MM.1S (cell line): ENCODE measurements at regions not wholly inside any gene's neighbourhood (a gene's known extent, or its start where the extent isn't known, plus 50 kb on each side); places are given as distances from the start of the nearest gene placed in this dataset.

Experiments used
- DNase-seq: peaks from one replicate; pipeline ENCODE4 v3.0.0-alpha.2; 2015
- H2AFZ ChIP-seq: fragments of 300-600 bp; sonication (generic); 2 replicates; pipeline ENCODE4 v1.6.0; 2016; ENCODE audit warnings: antibody characterized with exemption, low read length
- H3F3A ChIP-seq: fragments of 300-600 bp; sonication (generic); 2 replicates; pipeline ENCODE4 v1.6.1; 2016; ENCODE audit warnings: mild to moderate bottlenecking, antibody characterized with exemption, low read length, moderate library complexity, mixed read lengths; ENCODE audit not compliant: insufficient read depth
- H3K27ac ChIP-seq: fragments of 300-600 bp; sonication (generic); 2 replicates; pipeline ENCODE4 v1.5.1; 2016; ENCODE audit warnings: mild to moderate bottlenecking, low read length
- H3K27me3 ChIP-seq: fragments of 300-600 bp; sonication (generic); replicated peaks from 2 replicates; pipeline ENCODE4 v1.6.0; 2016; ENCODE audit warnings: low read length; ENCODE audit not compliant: insufficient read depth
- H3K36me3 ChIP-seq: fragments of 300-600 bp; sonication (generic); replicated peaks from 2 replicates; pipeline ENCODE4 v1.6.1; 2016; ENCODE audit warnings: mild to moderate bottlenecking, low read length, mixed read lengths; ENCODE audit not compliant: insufficient read depth
- H3K4me1 ChIP-seq: fragments of 300-600 bp; sonication (generic); 2 replicates; pipeline ENCODE4 v1.6.1; 2016; ENCODE audit warnings: low read length, mixed read lengths
- H3K4me2 ChIP-seq: fragments of 300-600 bp; sonication (generic); 2 replicates; pipeline ENCODE4 v1.6.0; 2016; ENCODE audit warnings: low read depth, low read length
- H3K4me3 ChIP-seq: fragments of 300-600 bp; sonication (generic); 2 replicates; pipeline ENCODE4 v1.5.1; 2016; ENCODE audit warnings: low read length, mixed read lengths
- H3K79me2 ChIP-seq: fragments of 300-600 bp; sonication (generic); 2 replicates; pipeline ENCODE4 v1.6.1; 2016; ENCODE audit warnings: mixed run types, low read length, mixed read lengths
- H3K9ac ChIP-seq: fragments of 300-600 bp; sonication (generic); 2 replicates; pipeline ENCODE4 v1.6.1; 2016; ENCODE audit warnings: low read length, mixed read lengths
- H3K9me2 ChIP-seq: fragments of 300-600 bp; sonication (generic); replicated peaks from 2 replicates; pipeline ENCODE4 v1.6.1; 2016; ENCODE audit warnings: mild to moderate bottlenecking, low read length, mixed read lengths; ENCODE audit not compliant: insufficient read depth
- H3K9me3 ChIP-seq: fragments of 300-600 bp; sonication (generic); replicated peaks from 2 replicates; pipeline ENCODE4 v1.6.1; 2016; ENCODE audit warnings: mild to moderate bottlenecking, low read length, mixed read lengths; ENCODE audit not compliant: insufficient read depth
- H4K20me1 ChIP-seq: fragments of 300-600 bp; sonication (generic); 2 replicates; pipeline ENCODE4 v1.6.1; 2016; ENCODE audit warnings: mild to moderate bottlenecking, low read length, moderate library complexity, mixed read lengths; ENCODE audit not compliant: insufficient read depth
- EZH2 ChIP-seq: fragments of 300-600 bp; sonication (generic); optimal IDR thresholded peaks from 2 replicates; pipeline ENCODE3; 2017; ENCODE audit warnings: low read depth, mild to moderate bottlenecking, antibody characterized with exemption, low read length, mixed read lengths
- EZH2phosphoT487 ChIP-seq: fragments of 300-600 bp; sonication (generic); IDR thresholded peaks from 2 replicates; pipeline ENCODE4 v1.6.1; 2018; ENCODE audit warnings: antibody characterized with exemption, low read length
- TF ChIP-seq, protein P1 (sequence below): fragments of 300-600 bp; sonication (generic); IDR thresholded peaks from 2 replicates; pipeline ENCODE4 v1.5.1; 2016; ENCODE audit warnings: antibody characterized with exemption, low read length, mixed read lengths

DNA sequence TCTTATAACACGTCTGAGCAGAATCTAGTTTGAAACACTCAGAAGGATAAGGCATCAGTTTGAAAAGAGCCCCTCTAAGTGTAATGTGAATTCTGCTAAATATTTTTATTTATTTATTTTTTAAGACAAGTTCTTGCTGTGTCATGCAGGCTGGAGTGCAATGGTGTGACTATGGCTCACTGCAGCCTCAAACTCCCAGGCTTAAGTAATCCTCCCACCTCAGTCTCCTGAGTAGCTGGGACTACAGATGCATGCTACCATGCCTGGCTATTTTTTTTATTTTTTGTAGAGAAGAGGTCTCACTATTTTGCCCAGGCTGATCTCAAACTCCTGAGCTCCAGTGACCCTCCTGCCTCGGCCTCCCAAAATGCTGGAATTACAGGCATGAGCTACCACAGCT lies 225.9 kb upstream of the SEL1L start:
- H3K9me3 ChIP-seq: no peaks in the 10 kb centered on the region
- H3F3A ChIP-seq: no peaks in the 10 kb centered on the region
- no peaks in the 10 kb centered on the region for H3K79me2 ChIP-seq
- H3K27ac ChIP-seq: no peak overlapping the region
- H3K9ac ChIP-seq: no peak overlapping the region
- TF ChIP-seq EZH2 (no peak), EZH2phosphoT487 (no peak)
- TF ChIP-seq, protein P1, sequence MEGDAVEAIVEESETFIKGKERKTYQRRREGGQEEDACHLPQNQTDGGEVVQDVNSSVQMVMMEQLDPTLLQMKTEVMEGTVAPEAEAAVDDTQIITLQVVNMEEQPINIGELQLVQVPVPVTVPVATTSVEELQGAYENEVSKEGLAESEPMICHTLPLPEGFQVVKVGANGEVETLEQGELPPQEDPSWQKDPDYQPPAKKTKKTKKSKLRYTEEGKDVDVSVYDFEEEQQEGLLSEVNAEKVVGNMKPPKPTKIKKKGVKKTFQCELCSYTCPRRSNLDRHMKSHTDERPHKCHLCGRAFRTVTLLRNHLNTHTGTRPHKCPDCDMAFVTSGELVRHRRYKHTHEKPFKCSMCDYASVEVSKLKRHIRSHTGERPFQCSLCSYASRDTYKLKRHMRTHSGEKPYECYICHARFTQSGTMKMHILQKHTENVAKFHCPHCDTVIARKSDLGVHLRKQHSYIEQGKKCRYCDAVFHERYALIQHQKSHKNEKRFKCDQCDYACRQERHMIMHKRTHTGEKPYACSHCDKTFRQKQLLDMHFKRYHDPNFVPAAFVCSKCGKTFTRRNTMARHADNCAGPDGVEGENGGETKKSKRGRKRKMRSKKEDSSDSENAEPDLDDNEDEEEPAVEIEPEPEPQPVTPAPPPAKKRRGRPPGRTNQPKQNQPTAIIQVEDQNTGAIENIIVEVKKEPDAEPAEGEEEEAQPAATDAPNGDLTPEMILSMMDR: no peak
- H3K9me2 ChIP-seq: no peaks in the 10 kb centered on the region
- no peak for DNase-seq
- H4K20me1 ChIP-seq: no peaks in the 10 kb centered on the region
- H3K36me3 ChIP-seq: no peaks in the 10 kb centered on the region
- H3K4me2 ChIP-seq: no peak overlapping the region
- H3K4me3 ChIP-seq: no peak overlapping the region
- H2AFZ ChIP-seq: no peak overlapping the region
- no peaks in the 10 kb centered on the region for H3K27me3 ChIP-seq
- no peaks in the 10 kb centered on the region for H3K4me1 ChIP-seq

DNA sequence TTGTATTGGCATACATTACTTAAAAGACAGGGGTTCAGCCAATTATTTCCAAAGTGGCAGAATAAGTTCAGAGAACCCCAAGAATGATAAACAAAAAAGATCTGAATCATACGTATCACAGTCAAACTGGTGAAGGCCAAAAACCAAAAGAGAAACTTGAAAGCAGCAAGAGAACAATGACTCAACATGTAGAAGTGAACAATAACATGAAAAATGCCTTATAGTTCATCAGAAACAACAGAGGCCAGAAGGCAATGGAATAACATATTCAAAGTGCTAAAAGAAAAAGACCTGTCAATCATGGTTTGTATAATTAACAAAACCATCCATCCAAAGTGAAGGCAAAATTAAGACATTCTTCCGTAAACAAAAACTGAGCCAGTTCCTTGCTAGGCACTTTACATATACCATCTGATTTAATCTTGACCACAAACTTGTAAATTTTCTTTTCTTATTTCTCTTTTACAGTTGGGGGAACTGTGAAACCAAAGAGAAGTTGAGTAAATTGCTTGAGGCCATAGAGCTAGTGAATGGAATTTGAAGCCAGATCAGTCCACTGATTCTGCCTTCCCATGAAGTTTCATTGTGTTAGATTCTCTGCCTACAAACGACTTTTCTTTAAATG lies 232.1 kb upstream of the SEL1L start:
- Histone ChIP-seq H3K79me2 (no peaks in the 10 kb centered on the region), H3F3A (no peaks in the 10 kb centered on the region), H3K27me3 (no peaks in the 10 kb centered on the region), H3K36me3 (no peaks in the 10 kb centered on the region), H3K4me1 (no peaks in the 10 kb centered on the region), H3K9me3 (no peaks in the 10 kb centered on the region), H3K27ac (no peak overlapping the region), H3K9me2 (no peaks in the 10 kb centered on the region), H2AFZ (0 out of 2 replicates have a peak overlapping the region, but pooled peaks have one; percentile 21), H3K4me2 (no peak overlapping the region), H3K9ac (no peak overlapping the region), H4K20me1 (no peaks in the 10 kb centered on the region), H3K4me3 (no peak overlapping the region)
- peak; percentile 18 for DNase-seq
- TF ChIP-seq EZH2phosphoT487 (no peak), EZH2 (no peak)
- TF ChIP-seq, protein P1: no peak

DNA sequence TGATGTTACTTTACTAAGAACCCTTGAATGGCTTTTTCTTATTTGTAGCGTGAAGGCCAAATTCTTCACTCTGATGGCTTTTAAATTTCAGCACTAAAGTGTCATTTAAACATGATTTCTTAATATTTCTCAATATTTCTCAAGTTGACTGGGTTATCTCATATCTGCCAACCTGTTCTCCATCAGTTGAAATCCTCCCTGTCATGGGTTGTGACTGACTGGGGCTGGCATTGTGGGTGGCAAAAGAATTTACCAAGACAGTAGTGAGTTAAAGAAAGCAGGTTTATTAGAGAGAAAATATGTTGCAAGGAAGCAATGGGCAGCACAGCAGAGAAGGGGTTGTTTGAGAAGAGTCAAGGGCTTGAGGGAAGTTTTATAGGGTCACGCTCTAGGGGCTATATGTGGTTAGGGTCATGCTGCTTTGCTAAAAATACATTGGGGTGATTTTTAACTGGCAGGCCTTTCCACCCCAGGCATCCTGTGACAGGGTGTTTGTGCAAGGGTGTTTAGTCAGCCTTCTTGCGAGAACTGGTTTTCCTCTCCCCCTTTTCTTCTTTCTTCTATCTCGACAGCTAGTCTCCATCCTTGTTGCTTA lies 232.8 kb upstream of the SEL1L start:
- Histone ChIP-seq H2AFZ (no peak overlapping the region), H3K27me3 (no peaks in the 10 kb centered on the region), H4K20me1 (no peaks in the 10 kb centered on the region), H3K4me1 (no peaks in the 10 kb centered on the region), H3K79me2 (no peaks in the 10 kb centered on the region), H3K36me3 (no peaks in the 10 kb centered on the region), H3F3A (no peaks in the 10 kb centered on the region), H3K4me2 (no peak overlapping the region), H3K9me3 (no peaks in the 10 kb centered on the region), H3K9ac (no peak overlapping the region), H3K9me2 (no peaks in the 10 kb centered on the region), H3K27ac (no peak overlapping the region), H3K4me3 (no peak overlapping the region)
- no peak for DNase-seq
- TF ChIP-seq EZH2phosphoT487 (no peak), EZH2 (no peak)
- TF ChIP-seq, protein P1: no peak
